ENCODE measurements at regions not wholly inside any gene's neighbourhood (a gene's known extent, or its start where the extent isn't known, plus 50 kb on each side); places are given as distances from the start of the nearest gene placed in this dataset.
"Not testable (repeated sequence)": the region's sequence is repeated elsewhere in the genome, so short reads cannot be mapped to it uniquely, and the experiment has no call there.

GRCh38 chr9:16057541-16057940 lies 504.7 kb downstream of the CCDC171 start:
- no peak for DNase-seq

- DNase-seq, result no peak
Measured at GRCh38 chr9:16058131-16058549, 505.3 kb downstream of the CCDC171 start.

GRCh38 chr9:16060436-16061129 lies 507.7 kb downstream of the CCDC171 start:
- no peak for DNase-seq

GRCh38 chr9:16062542-16063240 lies 509.8 kb downstream of the CCDC171 start:
- no peak for DNase-seq

- DNase-seq, result no peak
Measured at GRCh38 chr9:16063241-16063591, 510.4 kb downstream of the CCDC171 start.

GRCh38 chr9:16064771-16065170 lies 511.9 kb downstream of the CCDC171 start:
- no peak for DNase-seq

GRCh38 chr9:16066201-16066600 lies 513.4 kb downstream of the CCDC171 start:
- DNase-seq, result not testable (repeated sequence)

GRCh38 chr9:16068476-16068875 lies 515.6 kb downstream of the CCDC171 start:
- DNase-seq, result no peak

GRCh38 chr9:16069249-16069648 lies 516.4 kb downstream of the CCDC171 start:
- no peak for DNase-seq

GRCh38 chr9:16069671-16070454 lies 517.0 kb downstream of the CCDC171 start:
- DNase-seq, result no peak

- no peak for DNase-seq
Measured at GRCh38 chr9:16070455-16071145, 517.8 kb downstream of the CCDC171 start.

- no peak for DNase-seq
Measured at GRCh38 chr9:16071400-16071799, 518.6 kb downstream of the CCDC171 start.

- no peak for DNase-seq
Measured at GRCh38 chr9:16074963-16075362, 522.1 kb downstream of the CCDC171 start.

- no peak for DNase-seq
Measured at GRCh38 chr9:16075696-16076095, 522.9 kb downstream of the CCDC171 start.

GRCh38 chr9:16076511-16076910 lies 523.7 kb downstream of the CCDC171 start:
- no peak for DNase-seq

GRCh38 chr9:16082796-16083195 lies 530.0 kb downstream of the CCDC171 start:
- no peak for DNase-seq

GRCh38 chr9:16085167-16085726 lies 532.4 kb downstream of the CCDC171 start:
- no peak for DNase-seq

- DNase-seq, result no peak
Measured at GRCh38 chr9:16090907-16091629, 538.2 kb downstream of the CCDC171 start.

- no peak for DNase-seq
Measured at GRCh38 chr9:16092142-16093091, 539.6 kb downstream of the CCDC171 start.

GRCh38 chr9:16098306-16098705 lies 545.5 kb downstream of the CCDC171 start:
- DNase-seq, result no peak

Data from NCI-H187 (cell line).